ENCODE measurements at regions not wholly inside any gene's neighbourhood (a gene's known extent, or its start where the extent isn't known, plus 50 kb on each side); places are given as distances from the start of the nearest gene placed in this dataset.
"Not testable (repeated sequence)": the region's sequence is repeated elsewhere in the genome, so short reads cannot be mapped to it uniquely, and the experiment has no call there.

DNA sequence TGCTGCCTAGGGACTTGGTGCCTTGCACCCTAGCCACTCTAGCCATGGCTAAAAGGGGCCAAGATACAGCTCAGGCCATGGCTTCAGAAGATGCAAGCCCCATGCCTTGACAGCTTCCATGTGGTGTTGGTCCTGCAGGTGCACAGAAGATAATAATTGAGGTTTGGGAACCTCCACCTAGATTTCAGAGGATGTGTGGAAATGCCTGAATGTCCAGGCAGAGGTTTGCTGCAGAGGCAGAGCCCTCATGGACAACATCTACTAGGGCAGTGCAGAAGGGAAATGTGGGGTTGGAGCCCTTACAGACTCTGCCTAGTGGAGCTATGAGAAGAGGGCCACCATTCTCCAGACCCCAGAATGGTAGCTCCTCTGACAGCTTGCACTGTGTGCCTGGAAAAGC lies 118.7 kb downstream of the APIP start:
- TF ChIP-seq CTCF (conservative IDR thresholded peaks at IDR 0.05 in 1 of 2, IDR thresholded peaks at IDR 0.05 in 1 of 2; ENCODE audit: low read depth in 1 of 2, low read length in 2 of 2); EZH2 (IDR thresholded peaks at IDR 0.05; ENCODE audit: low read length, missing control alignments): not testable (repeated sequence)
